ENCODE measurements at regions not wholly inside any gene's neighbourhood (a gene's known extent, or its start where the extent isn't known, plus 50 kb on each side); places are given as distances from the start of the nearest gene placed in this dataset.

GRCh38 chr2:222000326-222000725, 298.5 kb downstream of the PAX3 start:
- Histone ChIP-seq H3K4me2 (no peak overlapping the region), H3K27me3 (no peaks in the 10 kb centered on the region), H3K27ac (no peak overlapping the region), H3K79me2 (no peaks in the 10 kb centered on the region), H3K9me3 (ENCODE audit: low read depth) (no peaks in the 10 kb centered on the region), H3K4me3 (no peak overlapping the region), H2AFZ (no peak overlapping the region), H3K4me1 (ENCODE audit: insufficient read depth) (no peaks in the 10 kb centered on the region), H4K20me1 (ENCODE audit: insufficient read depth, poor library complexity, severe bottlenecking) (no peaks in the 10 kb centered on the region), H3K9me2 (replicated peaks; ENCODE audit: insufficient read depth) (no peaks in the 10 kb centered on the region), H3K36me3 (replicated peaks; ENCODE audit: insufficient read depth, low read depth) (no peaks in the 10 kb centered on the region)
- TF ChIP-seq EZH2 (IDR thresholded peaks at IDR 0.05; ENCODE audit: borderline replicate concordance) = no peak
- TF ChIP-seq, protein P1, sequence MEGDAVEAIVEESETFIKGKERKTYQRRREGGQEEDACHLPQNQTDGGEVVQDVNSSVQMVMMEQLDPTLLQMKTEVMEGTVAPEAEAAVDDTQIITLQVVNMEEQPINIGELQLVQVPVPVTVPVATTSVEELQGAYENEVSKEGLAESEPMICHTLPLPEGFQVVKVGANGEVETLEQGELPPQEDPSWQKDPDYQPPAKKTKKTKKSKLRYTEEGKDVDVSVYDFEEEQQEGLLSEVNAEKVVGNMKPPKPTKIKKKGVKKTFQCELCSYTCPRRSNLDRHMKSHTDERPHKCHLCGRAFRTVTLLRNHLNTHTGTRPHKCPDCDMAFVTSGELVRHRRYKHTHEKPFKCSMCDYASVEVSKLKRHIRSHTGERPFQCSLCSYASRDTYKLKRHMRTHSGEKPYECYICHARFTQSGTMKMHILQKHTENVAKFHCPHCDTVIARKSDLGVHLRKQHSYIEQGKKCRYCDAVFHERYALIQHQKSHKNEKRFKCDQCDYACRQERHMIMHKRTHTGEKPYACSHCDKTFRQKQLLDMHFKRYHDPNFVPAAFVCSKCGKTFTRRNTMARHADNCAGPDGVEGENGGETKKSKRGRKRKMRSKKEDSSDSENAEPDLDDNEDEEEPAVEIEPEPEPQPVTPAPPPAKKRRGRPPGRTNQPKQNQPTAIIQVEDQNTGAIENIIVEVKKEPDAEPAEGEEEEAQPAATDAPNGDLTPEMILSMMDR (IDR thresholded peaks at IDR 0.05; ENCODE audit: poor library complexity) = no peak
- no peak for DNase-seq (ENCODE audit: low spot score)
- WGBS (ENCODE audit: low lambda C conversion rate, missing lambda C conversion rate) = 92% methylated on average over 3 of the region's 3 CpGs

- Histone ChIP-seq H3K79me2 (no peaks in the 10 kb centered on the region), H3K4me2 (no peak overlapping the region), H2AFZ (no peak overlapping the region), H3K36me3 (replicated peaks; ENCODE audit: insufficient read depth, low read depth) (no peaks in the 10 kb centered on the region), H3K4me3 (no peak overlapping the region), H3K9me3 (ENCODE audit: low read depth) (no peaks in the 10 kb centered on the region), H3K27me3 (no peaks in the 10 kb centered on the region), H4K20me1 (ENCODE audit: insufficient read depth, poor library complexity, severe bottlenecking) (no peaks in the 10 kb centered on the region), H3K4me1 (ENCODE audit: insufficient read depth) (no peaks in the 10 kb centered on the region), H3K9me2 (replicated peaks; ENCODE audit: insufficient read depth) (no peaks in the 10 kb centered on the region), H3K27ac (no peak overlapping the region)
- DNase-seq (ENCODE audit: low spot score) = no peak
- TF ChIP-seq, protein P1 (IDR thresholded peaks at IDR 0.05; ENCODE audit: poor library complexity) = no peak
- TF ChIP-seq EZH2 (IDR thresholded peaks at IDR 0.05; ENCODE audit: borderline replicate concordance) (no peak), EZH2phosphoT487 (IDR thresholded peaks at IDR 0.05; ENCODE audit: low read depth, severe bottlenecking, unreplicated experiment) (no peak)
- WGBS (ENCODE audit: low lambda C conversion rate, missing lambda C conversion rate) = 54% methylated on average over 6 of the region's 6 CpGs
These were observed 299.1 kb downstream of the PAX3 start for GRCh38 chr2:221999717-222000116.

DNA sequence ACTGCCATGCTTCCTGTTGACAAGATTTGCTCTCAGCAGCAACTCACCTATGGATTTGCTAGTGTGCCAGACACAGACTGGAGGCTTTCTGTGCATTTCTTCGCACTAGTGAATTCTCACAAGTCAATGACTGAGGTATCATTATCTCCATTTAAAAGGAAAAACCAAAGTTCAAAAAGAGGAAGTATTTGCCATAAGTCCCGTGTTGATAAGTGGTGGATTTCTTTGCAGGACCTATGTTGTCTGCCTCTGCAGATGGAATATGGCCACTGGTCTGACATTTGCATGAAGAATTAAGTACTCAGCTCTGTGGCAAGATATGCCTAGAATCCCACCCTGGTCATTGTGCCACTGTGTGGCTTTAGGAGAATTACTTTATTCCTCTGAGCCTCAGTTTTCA, 299.6 kb downstream of the PAX3 start:
- no peaks in the 10 kb centered on the region for H3K27me3 ChIP-seq
- DNase-seq (ENCODE audit: low spot score) = no peak
- no peak overlapping the region for H3K4me2 ChIP-seq
- no peak overlapping the region for H3K4me3 ChIP-seq
- H3K4me1 ChIP-seq (ENCODE audit: insufficient read depth) = no peaks in the 10 kb centered on the region
- no peaks in the 10 kb centered on the region for H4K20me1 ChIP-seq (ENCODE audit: insufficient read depth, poor library complexity, severe bottlenecking)
- TF ChIP-seq, protein P1 (IDR thresholded peaks at IDR 0.05; ENCODE audit: poor library complexity) = no peak
- no peak for TF ChIP-seq EZH2 (IDR thresholded peaks at IDR 0.05; ENCODE audit: borderline replicate concordance)
- no peak for TF ChIP-seq EZH2phosphoT487 (IDR thresholded peaks at IDR 0.05; ENCODE audit: low read depth, severe bottlenecking, unreplicated experiment)
- no peaks in the 10 kb centered on the region for H3K9me3 ChIP-seq (ENCODE audit: low read depth)
- H2AFZ ChIP-seq = no peak overlapping the region
- H3K27ac ChIP-seq = no peak overlapping the region
- no peaks in the 10 kb centered on the region for H3K9me2 ChIP-seq (replicated peaks; ENCODE audit: insufficient read depth)
- H3K36me3 ChIP-seq (replicated peaks; ENCODE audit: insufficient read depth, low read depth) = no peaks in the 10 kb centered on the region
- WGBS (ENCODE audit: low lambda C conversion rate, missing lambda C conversion rate) = 67% methylated on average over 2 of the region's 2 CpGs
- H3K79me2 ChIP-seq = no peaks in the 10 kb centered on the region

DNA sequence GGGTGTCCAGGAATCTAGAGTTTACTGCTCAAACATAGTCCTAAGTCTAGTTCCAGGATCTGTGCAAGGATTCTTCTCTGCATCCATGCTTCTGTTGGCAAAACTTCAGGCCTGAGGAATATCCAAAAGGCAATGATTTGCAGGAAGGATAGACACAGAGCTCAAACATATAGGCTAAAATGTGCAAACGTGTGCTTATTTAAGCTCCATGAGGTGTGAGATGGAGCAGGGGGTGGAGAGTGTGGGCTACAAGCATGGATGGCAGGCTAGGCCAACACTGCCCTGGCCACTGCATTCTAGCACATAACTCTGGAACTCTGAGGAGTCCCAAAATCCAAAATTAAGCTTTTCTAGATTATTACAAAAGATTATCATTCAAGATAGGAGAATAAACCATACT, 301.1 kb downstream of the PAX3 start:
- TF ChIP-seq EZH2 (IDR thresholded peaks at IDR 0.05; ENCODE audit: borderline replicate concordance) (no peak), EZH2phosphoT487 (IDR thresholded peaks at IDR 0.05; ENCODE audit: low read depth, severe bottlenecking, unreplicated experiment) (no peak)
- TF ChIP-seq, protein P1 (IDR thresholded peaks at IDR 0.05; ENCODE audit: poor library complexity) = no peak
- H3K79me2 ChIP-seq = no peaks in the 10 kb centered on the region
- H3K36me3 ChIP-seq (replicated peaks; ENCODE audit: insufficient read depth, low read depth) = no peaks in the 10 kb centered on the region
- H3K4me3 ChIP-seq = no peak overlapping the region
- H3K9me3 ChIP-seq (ENCODE audit: low read depth) = no peaks in the 10 kb centered on the region
- H3K9me2 ChIP-seq (replicated peaks; ENCODE audit: insufficient read depth) = no peaks in the 10 kb centered on the region
- H3K4me1 ChIP-seq (ENCODE audit: insufficient read depth) = no peaks in the 10 kb centered on the region
- no peak for DNase-seq (ENCODE audit: low spot score)
- no peak overlapping the region for H3K4me2 ChIP-seq
- no peaks in the 10 kb centered on the region for H3K27me3 ChIP-seq
- WGBS (ENCODE audit: low lambda C conversion rate, missing lambda C conversion rate) = 82% methylated on average over 1 of the region's 1 CpG
- H4K20me1 ChIP-seq (ENCODE audit: insufficient read depth, poor library complexity, severe bottlenecking) = no peaks in the 10 kb centered on the region
- H3K27ac ChIP-seq = no peak overlapping the region
- H2AFZ ChIP-seq = no peak overlapping the region
